ENCODE measurements at regions not wholly inside any gene's neighbourhood (a gene's known extent, or its start where the extent isn't known, plus 50 kb on each side); places are given as distances from the start of the nearest gene placed in this dataset.

DNA sequence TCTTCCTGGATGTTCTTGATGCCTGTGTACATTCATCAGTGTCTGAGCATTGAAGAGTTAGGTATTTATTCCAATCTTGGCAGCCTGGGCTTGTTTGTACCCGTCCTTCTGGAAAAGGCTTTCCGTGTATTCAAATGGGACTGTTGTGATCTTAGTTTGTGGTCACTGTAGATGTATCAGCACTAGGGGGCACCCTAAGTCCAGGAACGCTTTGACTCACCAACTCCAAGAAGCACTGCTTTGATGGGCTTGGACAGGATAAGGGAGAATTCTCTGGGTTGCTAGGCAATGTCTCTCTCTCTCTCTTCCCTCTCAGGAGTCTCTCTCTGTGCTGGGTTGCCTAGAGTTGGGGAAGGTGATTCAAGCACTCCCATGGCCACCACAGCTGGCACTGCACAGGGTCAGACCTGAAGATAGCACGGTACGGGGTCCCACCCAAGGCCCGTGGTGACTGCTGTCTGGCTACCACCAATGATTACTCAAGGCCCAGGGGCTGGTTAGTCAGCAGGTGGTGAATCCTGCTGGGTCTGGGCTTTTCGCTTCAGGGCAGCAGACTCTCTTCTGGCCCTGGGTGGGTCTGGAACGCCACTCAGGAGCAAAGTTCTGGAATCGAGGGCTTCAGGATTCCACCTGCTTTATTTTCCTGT lies 211.1 kb upstream of the RGS6 start:
- no peaks in the 10 kb centered on the region for H3K9me3 ChIP-seq (ENCODE audit: control insufficient read depth in 1 of 2, low read length in 2 of 2)
- H3K27ac ChIP-seq (ENCODE audit: low read length) = no peak overlapping the region
- peaks cover 16 to 25% of the 10 kb centered on the region in 2 donors for H3K36me3 ChIP-seq (ENCODE audit: control insufficient read depth in 1 of 2, insufficient read depth in 2 of 2, low read length in 2 of 2)
- H3K27me3 ChIP-seq (ENCODE audit: low read depth, low read length) = no peaks in the 10 kb centered on the region
- no peak overlapping the region for H3K4me3 ChIP-seq (ENCODE audit: low read depth in 1 of 2, low read length in 2 of 2)
- no peaks in the 10 kb centered on the region for H3K4me1 ChIP-seq (ENCODE audit: control insufficient read depth in 1 of 2, insufficient read depth in 2 of 2, low read length in 2 of 2)

- Histone ChIP-seq H3K36me3 (ENCODE audit: control insufficient read depth in 1 of 2, insufficient read depth in 2 of 2, low read length in 2 of 2) (peaks cover 16 to 24% of the 10 kb centered on the region in 2 donors), H3K4me1 (ENCODE audit: control insufficient read depth in 1 of 2, insufficient read depth in 2 of 2, low read length in 2 of 2) (no peaks in the 10 kb centered on the region), H3K27me3 (ENCODE audit: low read depth, low read length) (no peaks in the 10 kb centered on the region), H3K9me3 (ENCODE audit: control insufficient read depth in 1 of 2, low read length in 2 of 2) (no peaks in the 10 kb centered on the region), H3K27ac (ENCODE audit: low read length) (no peak overlapping the region), H3K4me3 (ENCODE audit: low read depth in 1 of 2, low read length in 2 of 2) (no peak overlapping the region)
Measured at GRCh38 chr14:71721791-71722190, 210.4 kb upstream of the RGS6 start.

- Histone ChIP-seq H3K36me3 (ENCODE audit: control insufficient read depth in 1 of 2, insufficient read depth in 2 of 2, low read length in 2 of 2) (peaks cover 16 to 21% of the 10 kb centered on the region in 2 donors), H3K9me3 (ENCODE audit: control insufficient read depth in 1 of 2, low read length in 2 of 2) (no peaks in the 10 kb centered on the region), H3K4me3 (ENCODE audit: low read depth in 1 of 2, low read length in 2 of 2) (no peak overlapping the region), H3K27me3 (ENCODE audit: low read depth, low read length) (no peaks in the 10 kb centered on the region), H3K4me1 (ENCODE audit: control insufficient read depth in 1 of 2, insufficient read depth in 2 of 2, low read length in 2 of 2) (no peaks in the 10 kb centered on the region), H3K27ac (ENCODE audit: low read length) (no peak overlapping the region)
Measured at GRCh38 chr14:71722885-71723284, 209.3 kb upstream of the RGS6 start.

GRCh38 chr14:71725922-71726579 lies 206.2 kb upstream of the RGS6 start:
- Histone ChIP-seq H3K27ac (ENCODE audit: low read length) (no peak overlapping the region), H3K27me3 (ENCODE audit: low read depth, low read length) (no peaks in the 10 kb centered on the region), H3K4me1 (ENCODE audit: control insufficient read depth in 1 of 2, insufficient read depth in 2 of 2, low read length in 2 of 2) (no peaks in the 10 kb centered on the region), H3K36me3 (ENCODE audit: control insufficient read depth in 1 of 2, insufficient read depth in 2 of 2, low read length in 2 of 2) (peaks cover 31 to 32% of the 10 kb centered on the region in 2 donors), H3K9me3 (ENCODE audit: control insufficient read depth in 1 of 2, low read length in 2 of 2) (no peaks in the 10 kb centered on the region), H3K4me3 (ENCODE audit: low read depth in 1 of 2, low read length in 2 of 2) (no peak overlapping the region)

DNA sequence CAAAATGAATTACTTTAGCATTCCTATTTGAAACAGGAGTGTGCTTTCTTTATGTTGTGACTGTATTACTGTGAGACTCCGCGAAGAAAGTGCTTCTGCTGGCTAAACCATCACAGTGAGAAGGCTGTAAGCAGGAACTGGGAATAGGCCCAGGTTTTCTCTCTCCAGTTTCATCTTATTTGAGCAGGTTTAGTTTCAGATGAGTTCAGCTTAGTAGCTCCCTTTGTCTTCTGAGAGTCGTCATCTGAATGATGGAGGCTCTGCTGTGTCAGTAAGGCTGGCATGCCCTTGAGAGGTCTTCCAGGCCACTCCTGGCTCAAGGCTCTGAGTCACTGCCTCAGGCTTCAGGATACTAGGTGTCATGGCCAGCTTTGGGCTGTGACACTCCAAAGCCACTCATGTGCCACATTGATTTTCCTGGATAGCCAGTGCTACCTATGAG lies 205.6 kb upstream of the RGS6 start:
- Histone ChIP-seq H3K27me3 (ENCODE audit: low read depth, low read length) (no peaks in the 10 kb centered on the region), H3K4me3 (ENCODE audit: low read depth in 1 of 2, low read length in 2 of 2) (no peak overlapping the region), H3K4me1 (ENCODE audit: control insufficient read depth in 1 of 2, insufficient read depth in 2 of 2, low read length in 2 of 2) (no peaks in the 10 kb centered on the region), H3K27ac (ENCODE audit: low read length) (no peak overlapping the region), H3K36me3 (ENCODE audit: control insufficient read depth in 1 of 2, insufficient read depth in 2 of 2, low read length in 2 of 2) (peaks cover 35 to 36% of the 10 kb centered on the region in 2 donors), H3K9me3 (ENCODE audit: control insufficient read depth in 1 of 2, low read length in 2 of 2) (no peaks in the 10 kb centered on the region)

DNA sequence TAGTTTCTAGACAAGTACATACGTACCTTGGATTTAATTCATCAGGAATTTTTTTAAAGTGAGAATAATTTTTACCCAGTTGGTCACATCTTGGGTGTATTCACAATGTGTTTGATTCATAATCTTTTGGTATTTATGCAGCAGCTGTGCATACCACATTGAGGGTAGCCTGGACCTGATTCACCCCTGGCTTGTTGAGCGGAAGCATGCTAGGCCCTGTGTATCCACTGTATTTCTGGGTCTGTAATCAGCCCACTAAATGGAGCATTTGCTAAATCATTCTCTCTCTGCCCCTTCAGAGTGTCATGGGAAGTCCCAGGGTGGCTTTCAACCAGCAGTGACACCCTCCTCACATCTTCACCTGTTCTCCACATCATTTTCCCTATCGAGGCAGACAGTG lies 203.8 kb upstream of the RGS6 start:
- Histone ChIP-seq H3K27me3 (ENCODE audit: low read depth, low read length) (no peaks in the 10 kb centered on the region), H3K36me3 (ENCODE audit: control insufficient read depth in 1 of 2, insufficient read depth in 2 of 2, low read length in 2 of 2) (peaks cover 37 to 41% of the 10 kb centered on the region in 2 donors), H3K4me1 (ENCODE audit: control insufficient read depth in 1 of 2, insufficient read depth in 2 of 2, low read length in 2 of 2) (no peaks in the 10 kb centered on the region), H3K9me3 (ENCODE audit: control insufficient read depth in 1 of 2, low read length in 2 of 2) (no peaks in the 10 kb centered on the region), H3K27ac (ENCODE audit: low read length) (no peak overlapping the region), H3K4me3 (ENCODE audit: low read depth in 1 of 2, low read length in 2 of 2) (no peak overlapping the region)

DNA sequence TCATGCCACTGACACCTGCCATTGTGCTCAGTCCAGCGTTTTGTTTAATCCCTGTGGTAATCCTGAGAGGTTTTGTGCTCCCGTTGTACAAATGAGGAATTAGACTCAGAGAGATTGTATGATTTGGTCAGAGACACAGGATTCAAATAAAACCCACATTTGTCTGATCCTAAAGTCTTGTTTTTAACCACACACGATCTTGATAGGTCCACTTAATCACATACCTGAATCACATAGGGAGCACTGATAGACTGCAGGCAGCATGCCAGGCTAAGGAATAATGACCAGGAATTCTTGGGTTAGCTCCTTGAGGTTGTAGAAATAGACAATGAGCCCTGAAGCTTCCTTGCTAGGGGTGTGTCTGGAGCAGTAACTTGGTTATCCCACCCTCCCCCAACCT lies 202.6 kb upstream of the RGS6 start:
- Histone ChIP-seq H3K9me3 (ENCODE audit: control insufficient read depth in 1 of 2, low read length in 2 of 2) (no peaks in the 10 kb centered on the region), H3K4me1 (ENCODE audit: control insufficient read depth in 1 of 2, insufficient read depth in 2 of 2, low read length in 2 of 2) (no peaks in the 10 kb centered on the region), H3K36me3 (ENCODE audit: control insufficient read depth in 1 of 2, insufficient read depth in 2 of 2, low read length in 2 of 2) (peaks cover 39 to 44% of the 10 kb centered on the region in 2 donors), H3K4me3 (ENCODE audit: low read depth in 1 of 2, low read length in 2 of 2) (no peak overlapping the region), H3K27me3 (ENCODE audit: low read depth, low read length) (no peaks in the 10 kb centered on the region), H3K27ac (ENCODE audit: low read length) (no peak overlapping the region)

DNA sequence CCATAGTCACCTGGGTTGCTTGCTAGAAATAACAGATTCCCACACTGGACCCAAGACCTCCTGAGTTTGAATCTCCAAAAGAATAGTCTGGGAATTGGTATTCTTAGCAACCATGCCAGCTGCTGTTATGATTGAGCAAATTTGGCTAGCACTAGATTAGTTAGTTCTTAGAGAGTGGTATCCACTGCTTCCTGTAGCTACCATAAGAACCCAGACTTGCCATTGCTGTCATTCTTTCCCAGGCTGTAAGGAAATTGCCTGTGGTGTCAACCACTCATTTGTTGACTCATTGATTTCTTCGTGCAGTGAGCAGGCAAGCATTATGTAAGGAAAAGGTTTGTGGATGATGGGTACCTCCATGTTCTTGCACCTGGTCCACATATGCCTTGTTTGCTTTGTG lies 201.8 kb upstream of the RGS6 start:
- no peaks in the 10 kb centered on the region for H3K27me3 ChIP-seq (ENCODE audit: low read depth, low read length)
- no peaks in the 10 kb centered on the region for H3K4me1 ChIP-seq (ENCODE audit: control insufficient read depth in 1 of 2, insufficient read depth in 2 of 2, low read length in 2 of 2)
- peaks cover 38 to 45% of the 10 kb centered on the region in 2 donors for H3K36me3 ChIP-seq (ENCODE audit: control insufficient read depth in 1 of 2, insufficient read depth in 2 of 2, low read length in 2 of 2)
- H3K9me3 ChIP-seq (ENCODE audit: control insufficient read depth in 1 of 2, low read length in 2 of 2) = no peaks in the 10 kb centered on the region
- no peak overlapping the region for H3K4me3 ChIP-seq (ENCODE audit: low read depth in 1 of 2, low read length in 2 of 2)
- H3K27ac ChIP-seq (ENCODE audit: low read length) = no peak overlapping the region

GRCh38 chr14:71731096-71731495 lies 201.1 kb upstream of the RGS6 start:
- Histone ChIP-seq H3K27ac (ENCODE audit: low read length) (no peak overlapping the region), H3K4me1 (ENCODE audit: control insufficient read depth in 1 of 2, insufficient read depth in 2 of 2, low read length in 2 of 2) (no peaks in the 10 kb centered on the region), H3K36me3 (ENCODE audit: control insufficient read depth in 1 of 2, insufficient read depth in 2 of 2, low read length in 2 of 2) (peaks cover 42 to 51% of the 10 kb centered on the region in 2 donors), H3K27me3 (ENCODE audit: low read depth, low read length) (no peaks in the 10 kb centered on the region), H3K4me3 (ENCODE audit: low read depth in 1 of 2, low read length in 2 of 2) (no peak overlapping the region), H3K9me3 (ENCODE audit: control insufficient read depth in 1 of 2, low read length in 2 of 2) (no peaks in the 10 kb centered on the region)

DNA sequence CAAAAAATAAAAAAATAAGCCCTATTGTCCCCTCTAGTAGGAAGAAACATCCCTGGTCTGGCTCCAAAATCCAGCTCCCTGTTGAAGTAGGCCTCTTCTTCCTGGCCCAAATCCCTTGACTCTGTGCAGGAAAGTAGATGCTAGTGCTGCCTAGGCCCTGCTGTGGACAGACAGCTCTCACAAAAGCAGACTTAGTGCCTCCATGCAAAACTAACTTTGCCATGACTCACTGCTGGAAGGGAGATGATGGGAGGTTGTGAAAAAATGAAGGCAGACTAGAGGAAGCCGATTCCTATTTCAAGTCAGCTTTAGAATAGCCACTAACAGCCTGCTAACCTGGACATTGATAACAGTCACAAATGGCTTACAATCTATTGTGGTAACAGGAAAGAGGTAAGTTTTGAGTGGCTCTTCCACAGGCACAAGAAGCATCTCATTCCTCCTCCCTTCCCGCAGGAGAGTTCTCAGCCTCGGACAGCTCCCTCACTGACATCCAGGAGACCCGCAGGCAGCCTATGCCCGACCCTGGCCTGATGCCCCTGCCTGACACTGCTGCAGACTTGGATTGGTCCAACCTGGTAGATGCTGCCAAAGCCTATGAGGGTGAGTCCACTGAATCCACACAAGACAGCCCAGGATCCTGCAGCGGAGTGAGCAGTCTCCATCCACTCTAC lies 198.9 kb upstream of the RGS6 start:
- Histone ChIP-seq H3K4me1 (ENCODE audit: control insufficient read depth in 1 of 2, insufficient read depth in 2 of 2, low read length in 2 of 2) (no peaks in the 10 kb centered on the region), H3K27ac (ENCODE audit: low read length) (no peak overlapping the region), H3K9me3 (ENCODE audit: control insufficient read depth in 1 of 2, low read length in 2 of 2) (no peaks in the 10 kb centered on the region), H3K27me3 (ENCODE audit: low read depth, low read length) (no peaks in the 10 kb centered on the region), H3K4me3 (ENCODE audit: low read depth in 1 of 2, low read length in 2 of 2) (no peak overlapping the region), H3K36me3 (ENCODE audit: control insufficient read depth in 1 of 2, insufficient read depth in 2 of 2, low read length in 2 of 2) (peaks cover 52 to 56% of the 10 kb centered on the region in 2 donors)

- Histone ChIP-seq H3K36me3 (ENCODE audit: control insufficient read depth in 1 of 2, insufficient read depth in 2 of 2, low read length in 2 of 2) (peaks cover 55 to 63% of the 10 kb centered on the region in 2 donors), H3K4me3 (ENCODE audit: low read depth in 1 of 2, low read length in 2 of 2) (no peak overlapping the region), H3K4me1 (ENCODE audit: control insufficient read depth in 1 of 2, insufficient read depth in 2 of 2, low read length in 2 of 2) (no peaks in the 10 kb centered on the region), H3K27me3 (ENCODE audit: low read depth, low read length) (no peaks in the 10 kb centered on the region), H3K27ac (ENCODE audit: low read length) (no peak overlapping the region), H3K9me3 (ENCODE audit: control insufficient read depth in 1 of 2, low read length in 2 of 2) (no peaks in the 10 kb centered on the region)
Measured at GRCh38 chr14:71734076-71734475, 198.2 kb upstream of the RGS6 start.
